SK-N-SH treated with all-trans-retinoic acid at 6 μM for 48 hours (cell line): ENCODE measurements at regions not wholly inside any gene's neighbourhood (a gene's known extent, or its start where the extent isn't known, plus 50 kb on each side); places are given as distances from the start of the nearest gene placed in this dataset.

Experiments
- ATAC-seq: fragments of 200-7000 bp; cut with Tn5 transposase; 3 replicates; pipeline ENCODE4 v1.9.1; 2020; ENCODE audit warnings: mild to moderate bottlenecking, moderate library complexity
- ARNTL ChIP-seq: fragments of 450-650 bp; formaldehyde crosslinking; IDR thresholded peaks from 2 replicates; pipeline ENCODE4 v1.5.0; 2020; ENCODE audit warnings: low read depth, mild to moderate bottlenecking, moderate library complexity, borderline replicate concordance
- GLIS3 ChIP-seq: fragments of 250-450 bp; sonication (Bioruptor Pico); IDR thresholded peaks from 2 replicates; pipeline ENCODE4 v1.5.0; 2020; ENCODE audit warnings: mild to moderate bottlenecking, moderate library complexity
- ISL1 ChIP-seq: fragments of 250-450 bp; sonication (Bioruptor Pico); IDR thresholded peaks from 2 replicates; pipeline ENCODE4 v2.1.2; 2022; ENCODE audit warnings: mild to moderate bottlenecking, moderate library complexity
- OSR1 ChIP-seq: fragments of 250-450 bp; sonication (Bioruptor Pico); IDR thresholded peaks from 2 replicates; pipeline ENCODE4 v1.8.0; 2022; ENCODE audit warnings: moderate library complexity, mild to moderate bottlenecking, inconsistent platforms
- RARB ChIP-seq: fragments of 250-450 bp; sonication (Bioruptor Pico); IDR thresholded peaks from 2 replicates; pipeline ENCODE4 v1.8.0; 2021; ENCODE audit warnings: mild to moderate bottlenecking, moderate library complexity
- SNAI2 ChIP-seq: fragments of 250-450 bp; sonication (Bioruptor Pico); IDR thresholded peaks from 2 replicates; pipeline ENCODE4 v1.5.0; 2020; ENCODE audit warnings: mild to moderate bottlenecking, moderate library complexity
- TOX ChIP-seq: fragments of 250-450 bp; sonication (Bioruptor Pico); IDR thresholded peaks from 2 replicates; pipeline ENCODE4 v1.8.0; 2021; ENCODE audit warnings: mild to moderate bottlenecking, moderate library complexity, borderline replicate concordance
- ZC3H10 ChIP-seq: fragments of 250-450 bp; sonication (Bioruptor Pico); IDR thresholded peaks from 2 replicates; pipeline ENCODE4 v1.5.1; 2021; ENCODE audit warnings: mild to moderate bottlenecking, moderate library complexity
- ZFP3 ChIP-seq: fragments of 250-450 bp; sonication (Bioruptor Pico); IDR thresholded peaks from 2 replicates; pipeline ENCODE4 v1.5.0; 2020; ENCODE audit warnings: mild to moderate bottlenecking, moderate library complexity
- ZFP30 ChIP-seq: fragments of 450-650 bp; formaldehyde crosslinking; IDR thresholded peaks from 2 replicates; pipeline ENCODE4 v1.5.0; 2022; ENCODE audit warnings: mild to moderate bottlenecking, moderate library complexity
- ZNF565 ChIP-seq: fragments of 450-650 bp; formaldehyde crosslinking; conservative IDR thresholded peaks from 2 replicates; pipeline ENCODE4 v1.5.0; 2020; ENCODE audit warnings: low read depth, mild to moderate bottlenecking, moderate library complexity
- ZNF70 ChIP-seq: fragments of 450-650 bp; formaldehyde crosslinking; IDR thresholded peaks from 2 replicates; pipeline ENCODE4 v1.5.0; 2020; ENCODE audit warnings: mild to moderate bottlenecking, moderate library complexity
- ZNF8 ChIP-seq: fragments of 450-650 bp; formaldehyde crosslinking; IDR thresholded peaks from 2 replicates; pipeline ENCODE4 v1.5.0; 2020; ENCODE audit warnings: mild to moderate bottlenecking, moderate library complexity
- TF ChIP-seq, protein P1 (sequence below): fragments of 250-450 bp; sonication (Bioruptor Pico); IDR thresholded peaks from 2 replicates; pipeline ENCODE4 v1.5.0; 2020; ENCODE audit warnings: mild to moderate bottlenecking, moderate library complexity
- TF ChIP-seq, protein P2 (sequence below): fragments of 250-450 bp; sonication (Bioruptor Pico); IDR thresholded peaks from 2 replicates; pipeline ENCODE4 v1.5.1; 2020; ENCODE audit warnings: low read depth, mild to moderate bottlenecking, moderate library complexity
- TF ChIP-seq, protein P3 (sequence below): fragments of 250-450 bp; sonication (Bioruptor Pico); IDR thresholded peaks from 2 replicates; pipeline ENCODE4 v1.8.0; 2020; ENCODE audit warnings: mild to moderate bottlenecking, moderate library complexity, borderline replicate concordance
- TF ChIP-seq, protein P4 (sequence below): fragments of 250-450 bp; sonication (Bioruptor Pico); IDR thresholded peaks from 2 replicates; pipeline ENCODE4 v1.8.0; 2021; ENCODE audit warnings: low read depth, mild to moderate bottlenecking, moderate library complexity, borderline replicate concordance
- TF ChIP-seq, protein P5 (sequence below): fragments of 250-450 bp; sonication (Bioruptor Pico); IDR thresholded peaks from 2 replicates; pipeline ENCODE4 v1.5.1; 2021; ENCODE audit warnings: mild to moderate bottlenecking, moderate library complexity

DNA sequence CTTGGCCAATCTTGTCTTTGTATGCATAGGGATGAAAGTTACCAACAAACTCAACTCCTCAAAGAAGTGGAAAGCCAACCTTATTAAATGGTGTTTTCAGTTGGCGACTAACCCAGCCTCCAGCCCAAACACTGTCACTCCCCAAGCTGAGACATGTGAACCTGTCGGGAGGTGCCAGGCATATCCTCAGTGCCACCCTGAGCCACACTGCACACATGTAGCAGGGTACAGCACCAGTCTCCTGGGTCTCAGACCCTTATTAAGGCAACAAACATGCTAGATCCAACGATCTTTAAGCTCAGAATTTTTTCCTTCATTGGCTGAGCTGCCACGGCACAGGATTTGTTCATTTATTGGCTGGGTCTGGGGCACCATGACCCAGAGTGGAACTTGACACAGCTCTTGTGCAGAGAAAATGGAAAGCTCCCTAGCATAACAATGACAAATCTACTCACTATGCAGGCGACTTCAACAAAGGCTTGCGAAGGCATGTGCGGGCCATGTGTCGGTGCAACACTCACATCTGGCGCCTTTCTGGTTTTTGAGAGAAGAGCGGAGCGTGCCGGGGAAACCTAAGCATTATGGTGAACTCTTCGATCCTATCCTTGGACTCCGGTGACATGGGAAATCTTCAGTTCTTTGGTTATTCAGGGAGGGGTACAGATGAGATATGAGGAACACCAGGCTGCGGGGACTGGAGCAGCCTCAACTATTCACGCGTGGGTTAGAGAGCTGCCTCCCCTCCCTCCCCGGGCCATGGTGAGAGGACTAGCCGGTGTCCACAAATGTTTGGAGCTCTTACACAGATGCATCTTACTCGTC, 190.1 kb downstream of the FAM43A start:
- no peak for ATAC-seq
- no peak for TF ChIP-seq TOX (CRISPR knock-in tag)
- no peak for TF ChIP-seq ZNF70
- TF ChIP-seq, protein P1, sequence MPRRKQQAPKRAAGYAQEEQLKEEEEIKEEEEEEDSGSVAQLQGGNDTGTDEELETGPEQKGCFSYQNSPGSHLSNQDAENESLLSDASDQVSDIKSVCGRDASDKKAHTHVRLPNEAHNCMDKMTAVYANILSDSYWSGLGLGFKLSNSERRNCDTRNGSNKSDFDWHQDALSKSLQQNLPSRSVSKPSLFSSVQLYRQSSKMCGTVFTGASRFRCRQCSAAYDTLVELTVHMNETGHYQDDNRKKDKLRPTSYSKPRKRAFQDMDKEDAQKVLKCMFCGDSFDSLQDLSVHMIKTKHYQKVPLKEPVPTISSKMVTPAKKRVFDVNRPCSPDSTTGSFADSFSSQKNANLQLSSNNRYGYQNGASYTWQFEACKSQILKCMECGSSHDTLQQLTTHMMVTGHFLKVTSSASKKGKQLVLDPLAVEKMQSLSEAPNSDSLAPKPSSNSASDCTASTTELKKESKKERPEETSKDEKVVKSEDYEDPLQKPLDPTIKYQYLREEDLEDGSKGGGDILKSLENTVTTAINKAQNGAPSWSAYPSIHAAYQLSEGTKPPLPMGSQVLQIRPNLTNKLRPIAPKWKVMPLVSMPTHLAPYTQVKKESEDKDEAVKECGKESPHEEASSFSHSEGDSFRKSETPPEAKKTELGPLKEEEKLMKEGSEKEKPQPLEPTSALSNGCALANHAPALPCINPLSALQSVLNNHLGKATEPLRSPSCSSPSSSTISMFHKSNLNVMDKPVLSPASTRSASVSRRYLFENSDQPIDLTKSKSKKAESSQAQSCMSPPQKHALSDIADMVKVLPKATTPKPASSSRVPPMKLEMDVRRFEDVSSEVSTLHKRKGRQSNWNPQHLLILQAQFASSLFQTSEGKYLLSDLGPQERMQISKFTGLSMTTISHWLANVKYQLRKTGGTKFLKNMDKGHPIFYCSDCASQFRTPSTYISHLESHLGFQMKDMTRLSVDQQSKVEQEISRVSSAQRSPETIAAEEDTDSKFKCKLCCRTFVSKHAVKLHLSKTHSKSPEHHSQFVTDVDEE (CRISPR knock-in tag), result no peak
- TF ChIP-seq ARNTL (CRISPR knock-in tag), result no peak
- no peak for TF ChIP-seq ZC3H10 (CRISPR knock-in tag)
- TF ChIP-seq, protein P2, sequence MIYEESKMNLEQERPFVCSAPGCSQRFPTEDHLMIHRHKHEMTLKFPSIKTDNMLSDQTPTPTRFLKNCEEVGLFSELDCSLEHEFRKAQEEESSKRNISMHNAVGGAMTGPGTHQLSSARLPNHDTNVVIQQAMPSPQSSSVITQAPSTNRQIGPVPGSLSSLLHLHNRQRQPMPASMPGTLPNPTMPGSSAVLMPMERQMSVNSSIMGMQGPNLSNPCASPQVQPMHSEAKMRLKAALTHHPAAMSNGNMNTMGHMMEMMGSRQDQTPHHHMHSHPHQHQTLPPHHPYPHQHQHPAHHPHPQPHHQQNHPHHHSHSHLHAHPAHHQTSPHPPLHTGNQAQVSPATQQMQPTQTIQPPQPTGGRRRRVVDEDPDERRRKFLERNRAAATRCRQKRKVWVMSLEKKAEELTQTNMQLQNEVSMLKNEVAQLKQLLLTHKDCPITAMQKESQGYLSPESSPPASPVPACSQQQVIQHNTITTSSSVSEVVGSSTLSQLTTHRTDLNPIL (CRISPR knock-in tag), result no peak
- no peak for TF ChIP-seq ISL1 (CRISPR knock-in tag)
- TF ChIP-seq ZNF8 (CRISPR knock-in tag), result no peak
- no peak for TF ChIP-seq RARB (CRISPR knock-in tag)
- no peak for TF ChIP-seq SNAI2 (CRISPR knock-in tag)
- TF ChIP-seq, protein P3, sequence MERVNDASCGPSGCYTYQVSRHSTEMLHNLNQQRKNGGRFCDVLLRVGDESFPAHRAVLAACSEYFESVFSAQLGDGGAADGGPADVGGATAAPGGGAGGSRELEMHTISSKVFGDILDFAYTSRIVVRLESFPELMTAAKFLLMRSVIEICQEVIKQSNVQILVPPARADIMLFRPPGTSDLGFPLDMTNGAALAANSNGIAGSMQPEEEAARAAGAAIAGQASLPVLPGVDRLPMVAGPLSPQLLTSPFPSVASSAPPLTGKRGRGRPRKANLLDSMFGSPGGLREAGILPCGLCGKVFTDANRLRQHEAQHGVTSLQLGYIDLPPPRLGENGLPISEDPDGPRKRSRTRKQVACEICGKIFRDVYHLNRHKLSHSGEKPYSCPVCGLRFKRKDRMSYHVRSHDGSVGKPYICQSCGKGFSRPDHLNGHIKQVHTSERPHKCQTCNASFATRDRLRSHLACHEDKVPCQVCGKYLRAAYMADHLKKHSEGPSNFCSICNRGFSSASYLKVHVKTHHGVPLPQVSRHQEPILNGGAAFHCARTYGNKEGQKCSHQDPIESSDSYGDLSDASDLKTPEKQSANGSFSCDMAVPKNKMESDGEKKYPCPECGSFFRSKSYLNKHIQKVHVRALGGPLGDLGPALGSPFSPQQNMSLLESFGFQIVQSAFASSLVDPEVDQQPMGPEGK (CRISPR knock-in tag), result no peak
- TF ChIP-seq GLIS3, result no peak
- TF ChIP-seq ZFP30 (CRISPR knock-in tag), result no peak
- no peak for TF ChIP-seq OSR1 (CRISPR knock-in tag)
- TF ChIP-seq, protein P4, sequence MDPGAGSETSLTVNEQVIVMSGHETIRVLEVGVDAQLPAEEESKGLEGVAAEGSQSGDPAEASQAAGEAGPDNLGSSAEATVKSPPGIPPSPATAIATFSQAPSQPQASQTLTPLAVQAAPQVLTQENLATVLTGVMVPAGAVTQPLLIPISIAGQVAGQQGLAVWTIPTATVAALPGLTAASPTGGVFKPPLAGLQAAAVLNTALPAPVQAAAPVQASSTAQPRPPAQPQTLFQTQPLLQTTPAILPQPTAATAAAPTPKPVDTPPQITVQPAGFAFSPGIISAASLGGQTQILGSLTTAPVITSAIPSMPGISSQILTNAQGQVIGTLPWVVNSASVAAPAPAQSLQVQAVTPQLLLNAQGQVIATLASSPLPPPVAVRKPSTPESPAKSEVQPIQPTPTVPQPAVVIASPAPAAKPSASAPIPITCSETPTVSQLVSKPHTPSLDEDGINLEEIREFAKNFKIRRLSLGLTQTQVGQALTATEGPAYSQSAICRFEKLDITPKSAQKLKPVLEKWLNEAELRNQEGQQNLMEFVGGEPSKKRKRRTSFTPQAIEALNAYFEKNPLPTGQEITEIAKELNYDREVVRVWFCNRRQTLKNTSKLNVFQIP (CRISPR knock-in tag), result no peak
- TF ChIP-seq ZFP3, result no peak
- no peak for TF ChIP-seq ZNF565
- TF ChIP-seq, protein P5, sequence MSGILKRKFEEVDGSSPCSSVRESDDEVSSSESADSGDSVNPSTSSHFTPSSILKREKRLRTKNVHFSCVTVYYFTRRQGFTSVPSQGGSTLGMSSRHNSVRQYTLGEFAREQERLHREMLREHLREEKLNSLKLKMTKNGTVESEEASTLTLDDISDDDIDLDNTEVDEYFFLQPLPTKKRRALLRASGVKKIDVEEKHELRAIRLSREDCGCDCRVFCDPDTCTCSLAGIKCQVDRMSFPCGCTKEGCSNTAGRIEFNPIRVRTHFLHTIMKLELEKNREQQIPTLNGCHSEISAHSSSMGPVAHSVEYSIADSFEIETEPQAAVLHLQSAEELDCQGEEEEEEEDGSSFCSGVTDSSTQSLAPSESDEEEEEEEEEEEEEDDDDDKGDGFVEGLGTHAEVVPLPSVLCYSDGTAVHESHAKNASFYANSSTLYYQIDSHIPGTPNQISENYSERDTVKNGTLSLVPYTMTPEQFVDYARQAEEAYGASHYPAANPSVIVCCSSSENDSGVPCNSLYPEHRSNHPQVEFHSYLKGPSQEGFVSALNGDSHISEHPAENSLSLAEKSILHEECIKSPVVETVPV, result no peak
- TF ChIP-seq, all 23 proteins: peak for 0

DNA sequence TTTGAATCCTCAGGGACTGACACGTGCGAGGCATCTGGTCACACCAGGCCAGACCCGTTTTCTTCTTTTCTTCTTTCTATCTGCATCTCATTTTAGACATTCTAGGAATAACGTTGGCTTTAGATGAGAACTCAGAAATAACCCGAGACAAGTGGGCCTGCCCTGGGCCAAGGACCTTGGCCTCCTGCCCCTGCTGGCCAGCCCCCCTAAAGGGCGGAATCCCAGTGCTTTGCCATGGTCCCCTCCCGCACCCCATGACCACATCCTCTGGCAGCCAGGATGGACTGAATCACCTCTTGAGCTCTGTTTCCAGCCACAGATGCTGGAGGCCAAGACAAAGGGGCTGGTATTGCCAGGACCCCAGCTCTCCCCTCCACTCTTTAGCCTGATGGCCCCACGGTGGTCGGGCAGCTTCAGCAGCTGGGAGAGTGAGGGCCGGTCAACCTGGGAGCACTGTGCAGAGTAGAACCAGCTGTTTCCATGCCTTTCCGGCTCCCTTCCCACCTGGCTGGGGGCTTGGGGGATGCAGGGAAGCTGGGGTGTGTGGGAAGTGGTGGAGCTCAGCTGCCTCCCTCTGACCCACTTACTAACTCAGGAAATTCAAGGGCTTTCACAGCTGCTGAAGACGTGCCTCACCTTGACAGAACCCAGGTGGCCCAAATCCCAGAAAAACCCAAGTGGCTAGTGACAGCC, 190.9 kb downstream of the FAM43A start:
- ATAC-seq, result no peak
- no peak for TF ChIP-seq ZNF565
- TF ChIP-seq ARNTL (CRISPR knock-in tag), result no peak
- TF ChIP-seq, protein P5, result no peak
